ENCODE measurements at regions not wholly inside any gene's neighbourhood (a gene's known extent, or its start where the extent isn't known, plus 50 kb on each side); places are given as distances from the start of the nearest gene placed in this dataset.

DNA sequence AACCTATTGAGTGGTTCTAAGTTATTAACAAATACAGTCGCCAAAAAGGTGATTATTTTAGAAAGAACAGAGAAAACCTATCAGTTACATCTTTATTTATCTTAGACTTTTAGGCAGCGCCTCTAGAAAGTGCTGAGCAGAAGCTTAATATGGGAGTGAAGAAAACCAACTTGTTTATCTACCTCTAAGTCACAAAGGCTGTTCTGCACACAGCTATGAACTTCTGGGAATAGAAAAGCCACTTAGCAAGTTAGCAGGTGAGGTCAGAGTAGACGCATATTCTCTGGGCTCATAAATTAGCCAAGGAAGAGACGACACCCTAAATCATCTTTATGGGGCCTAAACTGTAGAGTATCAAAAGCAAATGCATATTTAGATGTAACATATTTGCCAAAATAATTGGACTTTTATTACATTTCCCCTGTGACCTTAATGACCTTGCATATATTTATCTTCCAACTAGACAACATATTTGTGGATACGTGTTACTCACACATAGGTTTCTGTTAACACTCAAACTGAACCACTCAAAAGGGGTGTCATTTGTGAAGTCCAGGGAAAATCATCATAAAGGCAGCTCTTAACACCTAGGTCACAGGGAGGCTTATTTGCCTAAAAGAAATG, 267.1 kb downstream of the ADGB start:
- no peak for DNase-seq (ENCODE audit: low read depth, low spot score)

DNA sequence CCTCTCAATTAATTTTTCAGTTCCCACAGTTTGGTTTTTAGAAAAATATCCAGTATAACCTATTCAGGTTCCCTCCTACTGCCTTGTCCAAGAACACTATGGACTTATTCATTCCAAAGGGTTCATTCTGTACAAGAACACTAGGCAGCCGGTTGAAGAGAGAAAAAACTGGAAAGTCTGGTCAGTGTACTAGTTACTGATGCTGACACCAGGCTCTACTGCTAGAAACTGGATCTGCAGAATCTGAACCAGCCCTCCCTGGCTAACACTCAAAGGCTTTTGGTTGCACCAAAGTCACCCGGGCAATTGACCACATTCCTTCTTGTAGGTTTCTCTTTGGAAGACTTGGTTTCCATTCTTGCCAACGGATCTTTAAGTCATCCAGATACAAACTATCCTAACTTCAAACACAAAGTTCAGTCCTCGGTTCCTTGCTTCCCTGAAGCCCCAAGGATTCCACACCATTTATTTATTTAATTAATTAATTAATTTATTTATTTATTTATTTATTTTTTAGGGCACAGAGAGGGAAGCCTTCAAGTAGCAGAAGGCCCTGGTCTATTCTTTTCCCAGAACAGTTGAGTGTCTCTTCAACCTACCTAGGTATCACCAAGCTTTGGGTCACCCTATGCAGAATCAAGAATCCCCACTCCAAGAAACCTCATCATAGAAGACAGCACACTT, 268.1 kb downstream of the ADGB start:
- DNase-seq (ENCODE audit: low read depth, low spot score): no peak

DNA sequence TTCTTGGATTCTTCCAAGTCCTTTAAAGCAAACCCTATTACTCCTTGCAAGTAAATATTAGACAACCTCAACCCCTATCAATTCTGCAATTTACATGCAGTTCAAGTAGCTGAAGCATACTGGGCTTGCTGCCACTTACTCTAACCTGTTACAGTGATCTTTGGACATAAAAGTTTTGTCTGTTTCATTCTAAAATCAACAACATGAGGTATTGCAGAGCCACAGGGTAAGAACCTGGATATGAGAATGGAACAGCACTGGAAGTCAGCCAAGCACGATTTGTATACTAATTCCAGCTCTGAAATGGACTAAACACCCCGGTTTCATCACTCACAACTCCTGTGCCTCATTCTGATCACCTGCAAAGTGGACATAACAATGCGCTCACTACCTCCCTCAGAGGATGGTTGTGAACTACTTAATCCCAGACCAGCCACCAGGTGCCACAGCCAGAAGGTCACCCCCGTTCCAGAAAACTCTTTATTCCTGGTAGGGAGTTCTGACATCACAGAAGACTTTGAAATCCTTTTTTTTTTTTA, 270.0 kb downstream of the ADGB start:
- DNase-seq (ENCODE audit: low read depth, low spot score): no peak

DNA sequence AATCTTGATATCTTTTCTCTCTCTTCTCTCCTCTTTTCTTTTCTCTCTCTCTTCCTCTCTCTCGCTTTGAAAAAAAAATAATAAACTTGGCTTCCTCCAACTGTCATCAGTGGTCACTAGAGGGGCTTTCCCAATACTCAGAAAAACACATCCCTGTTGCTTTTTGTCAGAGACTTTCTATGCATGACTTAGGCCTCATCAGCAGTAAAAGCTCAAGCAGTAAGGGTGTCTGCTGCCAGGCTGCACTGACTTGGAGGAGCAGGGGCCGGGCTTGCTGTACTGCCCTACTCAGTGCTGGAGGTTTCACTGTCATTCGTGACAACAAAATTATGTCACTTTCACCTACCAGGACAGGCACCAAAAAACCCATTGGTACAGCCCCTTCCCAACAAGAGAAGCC, 272.0 kb downstream of the ADGB start:
- no peak for DNase-seq (ENCODE audit: low read depth, low spot score)

DNA sequence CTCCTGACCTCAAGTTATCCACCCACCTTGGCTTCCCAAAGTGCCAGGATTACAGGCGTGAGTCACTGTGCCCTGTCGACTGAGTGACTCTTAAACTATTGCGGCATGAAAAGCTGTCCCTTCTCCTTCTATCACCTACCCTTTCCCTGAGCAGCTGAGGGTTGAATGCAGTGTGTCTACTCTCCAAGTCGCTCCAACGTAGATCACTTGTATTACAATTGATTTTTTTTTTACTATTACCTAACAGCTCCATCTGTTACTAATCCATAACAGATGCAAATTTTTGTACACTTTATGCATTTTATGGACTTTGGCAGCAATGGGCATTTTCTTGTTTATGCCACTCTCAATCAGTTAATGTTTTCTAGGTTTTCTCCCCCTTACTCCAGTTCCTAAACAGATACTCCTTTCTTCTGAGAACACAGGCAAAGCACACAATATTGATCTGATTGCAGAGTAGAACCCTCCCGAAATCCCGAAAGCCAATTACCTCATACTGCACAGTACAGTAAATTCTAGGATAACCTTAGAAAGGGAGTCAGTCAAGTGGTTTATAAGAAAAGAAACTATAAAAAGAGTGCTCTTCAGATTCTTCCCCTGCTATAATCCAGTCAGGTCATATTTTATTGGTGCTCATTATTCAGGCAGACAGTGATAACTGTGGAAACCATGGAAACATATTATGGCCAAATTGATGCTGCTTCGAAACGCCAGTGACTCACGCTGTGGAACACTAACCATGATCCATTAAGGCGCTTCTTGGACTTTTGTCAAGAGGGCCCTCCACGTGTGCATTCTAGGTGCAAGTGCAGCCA, 273.0 kb downstream of the ADGB start:
- DNase-seq (ENCODE audit: low read depth, low spot score): no peak

DNA sequence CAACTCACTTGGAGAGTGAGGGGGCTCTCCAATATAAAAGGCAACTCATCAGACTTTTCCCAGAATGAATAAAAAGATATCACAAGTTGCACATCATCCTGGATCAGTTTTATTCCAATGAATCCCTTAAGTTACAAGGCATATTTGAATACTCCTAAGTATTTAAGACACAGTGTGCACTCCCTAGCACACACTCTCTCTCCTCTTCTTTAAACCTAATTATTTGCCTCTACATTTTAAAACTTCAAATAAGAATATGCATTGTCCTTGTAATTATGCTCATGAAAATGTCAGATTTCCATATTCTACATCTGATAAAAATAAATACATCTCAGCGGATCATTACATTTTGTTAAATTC, 273.6 kb downstream of the ADGB start:
- no peak for DNase-seq (ENCODE audit: low read depth, low spot score)

DNA sequence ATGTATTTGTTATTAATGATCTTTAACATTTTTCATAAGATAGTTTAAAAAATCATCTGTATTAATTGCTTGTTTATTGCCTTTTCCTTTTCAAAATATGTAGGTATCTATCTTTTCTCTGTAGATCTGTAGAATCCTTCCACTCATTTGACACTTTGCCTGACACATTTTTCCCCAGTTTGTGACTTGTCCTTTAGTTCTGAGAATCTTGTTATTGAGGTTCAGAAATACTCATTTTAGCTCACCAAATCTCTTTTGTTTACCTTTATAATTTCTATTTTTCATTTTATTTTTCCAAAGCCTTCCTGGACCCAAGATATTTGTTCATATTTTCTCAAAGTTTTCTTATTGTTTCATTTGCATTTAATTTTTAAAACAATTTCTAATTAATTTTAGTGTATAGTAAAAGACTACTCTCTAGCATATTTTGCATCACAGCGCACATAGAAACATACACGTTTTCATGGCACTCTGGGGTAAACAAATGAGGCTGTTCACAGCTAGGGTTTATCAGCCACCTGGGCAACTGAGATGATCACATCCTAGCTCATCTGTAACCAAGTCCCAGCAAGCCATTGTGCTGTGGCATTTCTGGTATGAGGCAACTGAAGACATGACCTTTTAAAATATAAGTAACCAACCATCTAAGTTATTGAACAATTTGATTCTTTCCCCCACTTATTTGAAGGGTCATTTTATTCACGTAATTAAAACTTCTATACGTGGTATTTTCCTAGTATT, 275.7 kb downstream of the ADGB start:
- DNase-seq (ENCODE audit: low read depth, low spot score): no peak

DNA sequence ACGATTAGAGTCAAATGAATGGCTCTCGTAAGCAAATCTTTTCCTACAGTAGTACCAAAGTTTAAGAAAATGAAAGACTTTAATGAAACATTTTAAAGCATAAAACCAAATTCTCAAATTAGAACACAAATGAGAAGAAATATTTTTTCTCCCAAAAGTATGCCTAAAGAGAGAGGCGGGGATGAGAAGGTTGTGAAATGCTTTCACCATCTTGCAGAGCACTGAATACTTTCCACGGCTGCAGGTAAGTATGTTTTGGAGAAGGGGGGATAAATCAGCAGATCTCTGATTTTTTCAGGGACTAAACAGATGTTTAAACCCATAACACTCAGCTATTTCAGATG, 277.1 kb downstream of the ADGB start:
- no peak for DNase-seq (ENCODE audit: low read depth, low spot score)

DNA sequence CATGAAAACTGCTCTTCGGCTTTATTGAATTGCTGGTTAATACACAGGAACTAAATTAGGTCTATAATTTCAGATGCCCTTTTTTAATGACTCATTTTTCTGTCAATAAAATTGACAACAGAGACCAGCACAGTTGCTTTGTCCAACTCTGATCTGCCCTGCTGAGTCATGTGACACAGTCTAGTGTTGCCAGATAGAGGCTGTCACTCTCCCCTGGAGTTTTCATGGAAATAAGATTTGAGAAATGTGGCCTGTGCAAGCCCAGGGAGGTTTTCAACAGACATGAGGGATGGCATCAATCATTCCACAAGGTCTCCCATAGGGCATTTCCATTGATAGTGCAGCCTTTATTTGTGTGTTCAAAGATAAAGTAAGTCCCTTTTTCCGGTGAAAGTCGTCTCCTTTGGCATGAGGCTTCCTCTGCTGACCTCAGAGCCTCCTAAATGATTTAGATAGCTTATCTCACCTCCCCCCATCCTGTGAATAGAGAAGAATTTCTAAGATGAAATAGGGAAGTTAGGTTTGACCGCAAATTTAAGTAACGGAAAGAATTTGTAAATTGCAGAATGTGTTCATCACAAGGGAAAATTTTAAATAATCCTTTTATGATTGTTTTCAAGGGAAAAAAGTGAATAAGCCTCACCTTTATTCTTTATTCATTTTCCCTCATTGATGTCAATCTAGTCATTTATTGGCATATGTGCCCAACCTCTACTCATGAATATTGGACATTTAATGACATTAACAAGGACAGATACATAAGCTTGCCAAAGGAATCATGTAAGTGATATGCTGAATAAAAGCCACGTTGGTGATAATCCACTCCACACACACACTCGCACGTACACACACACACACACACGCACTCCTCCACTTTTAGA, 277.7 kb downstream of the ADGB start:
- DNase-seq (ENCODE audit: low read depth, low spot score): no peak

DNA sequence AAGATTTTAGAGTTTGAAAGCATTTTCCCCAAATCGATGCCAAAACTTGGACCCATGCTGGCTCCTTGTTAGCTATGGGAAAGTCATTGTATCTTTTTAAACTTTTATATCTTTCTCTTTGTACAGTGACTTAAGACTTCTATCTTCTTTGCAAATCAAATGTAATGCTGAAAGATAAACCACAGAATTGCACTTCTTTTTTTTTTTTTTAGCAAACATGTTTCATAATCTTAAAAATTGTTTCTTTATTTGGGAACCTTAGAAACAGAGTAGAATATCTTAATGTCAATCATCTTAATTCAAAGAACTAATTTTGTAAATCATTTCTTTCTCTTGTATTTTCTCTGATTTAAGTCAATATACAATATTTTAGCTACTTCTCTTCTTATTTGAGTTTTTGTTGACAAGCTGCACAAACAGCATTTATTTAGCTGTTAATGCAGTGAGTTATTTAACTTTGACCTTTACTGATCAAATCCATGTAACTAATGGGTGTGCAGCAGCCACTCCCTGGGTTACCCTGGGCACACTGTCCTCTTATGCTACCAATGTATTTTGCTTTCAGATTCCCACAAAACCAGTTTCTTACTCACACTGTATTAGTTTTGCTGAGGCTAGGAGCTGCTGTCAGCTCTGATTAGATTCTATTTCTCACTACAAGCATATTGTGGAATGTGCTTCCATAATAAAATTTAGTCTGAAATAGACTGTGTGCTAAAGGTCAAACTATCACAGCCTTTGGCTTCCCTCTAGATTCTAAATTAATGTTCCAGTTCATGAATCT, 279.6 kb downstream of the ADGB start:
- DNase-seq (ENCODE audit: low read depth, low spot score): no peak

DNA sequence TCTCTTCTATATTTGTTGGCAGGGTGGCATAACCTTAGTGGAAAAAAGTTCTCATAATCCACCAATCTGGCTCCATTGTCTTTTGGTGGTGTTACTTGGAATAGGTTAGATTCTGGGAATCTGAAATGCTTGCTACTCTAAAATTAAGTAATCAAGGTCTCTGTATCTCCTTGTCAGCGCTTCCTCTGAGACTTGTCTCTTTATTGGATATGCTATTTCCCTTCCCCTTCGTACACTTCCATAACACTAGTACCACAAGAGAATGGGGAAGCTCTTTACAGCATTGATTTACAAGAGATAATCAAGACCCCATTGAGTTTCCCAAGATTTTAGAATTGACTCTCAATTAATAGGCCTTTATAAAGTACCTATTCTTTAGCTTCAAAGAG, 280.2 kb downstream of the ADGB start:
- DNase-seq (ENCODE audit: low read depth, low spot score): no peak

DNA sequence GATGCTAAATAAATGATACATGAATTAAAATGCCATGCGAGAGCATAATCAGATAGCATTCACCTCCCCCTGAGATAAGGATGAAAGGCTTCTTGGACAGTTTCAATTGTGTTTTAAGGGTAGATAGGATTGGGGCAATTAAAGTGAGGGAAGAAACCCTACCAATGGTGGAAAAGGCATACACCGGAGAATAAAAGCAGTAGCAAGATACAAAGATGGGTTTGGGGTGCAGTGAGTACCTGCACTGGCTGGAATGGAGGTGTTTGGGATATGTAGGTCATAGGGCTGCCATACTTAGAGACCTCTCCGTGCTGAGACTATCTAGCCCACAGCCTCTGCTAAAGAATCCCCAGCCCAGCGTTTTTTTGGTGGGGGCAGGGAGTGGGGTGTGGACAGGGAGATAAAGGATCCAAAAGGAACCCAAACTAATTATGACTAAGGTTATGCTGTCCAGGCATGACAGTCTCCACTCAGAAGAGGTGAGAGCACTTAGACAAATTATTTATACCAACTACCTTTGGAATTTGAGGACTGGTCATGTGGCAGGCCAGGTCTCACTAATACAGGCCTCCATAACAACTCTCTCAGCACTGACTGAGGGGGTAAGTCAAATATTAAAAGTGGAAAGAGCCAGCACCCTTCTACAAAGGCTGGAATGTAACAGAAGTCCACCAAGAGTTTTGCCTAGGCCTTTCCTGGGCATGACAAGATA, 280.8 kb downstream of the ADGB start:
- no peak for DNase-seq (ENCODE audit: low read depth, low spot score)

DNA sequence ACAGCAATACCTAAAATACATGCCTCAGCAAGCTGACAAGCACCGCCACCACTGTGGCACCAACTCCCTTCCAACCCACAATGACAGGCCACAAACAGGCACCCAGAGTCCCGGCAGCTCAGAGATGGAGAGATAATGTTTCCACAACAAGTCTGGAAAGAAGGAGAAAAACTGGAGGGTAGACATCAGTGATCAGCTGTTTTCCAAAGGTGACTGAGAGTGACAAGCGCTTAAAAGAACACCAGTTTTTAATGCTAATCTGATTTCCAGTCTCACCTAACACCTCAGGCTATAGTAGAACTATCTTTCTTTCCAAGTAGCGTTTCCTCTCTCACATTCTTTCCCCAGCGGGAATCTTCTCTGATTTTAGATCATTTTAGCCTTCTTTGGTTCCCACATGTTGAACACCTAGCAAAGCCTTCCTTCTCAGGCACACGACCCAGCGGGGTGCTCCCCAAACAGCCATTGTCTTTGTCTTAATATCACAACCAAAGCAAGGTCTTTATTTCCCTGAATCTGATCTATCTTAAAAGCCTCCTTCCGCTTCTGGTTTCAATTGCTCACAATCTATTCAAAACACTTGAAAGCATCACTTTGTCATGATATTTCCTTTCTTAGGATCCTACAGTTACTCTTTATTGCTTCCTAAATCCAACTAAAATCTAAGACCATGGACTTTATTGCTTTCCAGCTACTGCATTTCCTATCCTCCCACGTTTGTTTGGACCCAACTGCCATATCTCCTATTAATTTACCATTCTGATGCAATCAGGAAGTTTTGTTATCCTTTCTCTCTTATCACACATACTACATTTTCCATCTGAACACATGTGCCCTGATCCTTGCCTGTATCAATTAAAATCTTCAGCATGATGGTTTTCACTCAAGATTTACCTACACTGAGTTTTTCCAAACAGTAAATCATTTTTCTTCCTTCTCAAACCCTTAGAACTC, 282.7 kb downstream of the ADGB start:
- DNase-seq (ENCODE audit: low read depth, low spot score): no peak

DNA sequence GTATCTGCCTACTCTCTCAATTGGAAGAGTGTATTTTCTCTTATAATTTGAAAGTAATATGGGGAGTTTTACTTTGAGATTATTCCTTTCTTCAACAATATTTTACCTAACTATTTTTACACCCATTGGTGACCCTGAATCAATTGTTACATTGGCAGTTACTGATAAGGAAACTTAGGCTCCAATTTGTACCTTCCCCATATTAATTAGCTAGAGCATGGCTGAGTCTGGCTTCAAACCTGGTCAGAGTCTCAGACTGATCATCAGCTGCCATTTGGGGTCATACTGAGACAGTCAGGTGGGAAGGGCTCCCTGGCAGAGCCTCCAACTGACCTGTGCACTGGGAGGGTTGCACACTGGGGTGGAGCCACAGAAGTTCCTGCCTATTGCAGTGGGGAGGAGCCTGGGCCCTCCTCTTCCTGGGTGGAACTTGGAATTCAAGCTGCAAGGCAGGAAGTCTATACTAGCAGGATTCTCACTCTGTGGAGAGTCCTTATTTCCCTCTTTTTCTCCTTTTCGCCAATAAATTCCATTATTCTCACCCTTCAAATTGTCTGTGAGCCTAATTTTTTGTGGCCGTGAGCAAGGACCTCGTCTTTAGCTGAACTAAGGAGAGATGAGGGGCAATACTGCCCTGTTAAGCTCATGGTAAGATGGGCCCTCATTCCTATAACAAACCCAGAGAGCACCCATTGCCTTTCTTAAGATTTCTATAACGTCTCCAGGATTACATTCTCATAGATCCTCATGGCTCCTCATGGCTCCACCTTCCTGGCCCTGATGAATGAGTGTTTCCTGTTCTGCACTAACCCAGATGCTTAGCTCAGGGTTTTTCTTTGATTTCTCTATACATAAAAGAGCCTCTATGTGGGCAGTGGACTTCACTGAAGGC, 285.1 kb downstream of the ADGB start:
- DNase-seq (ENCODE audit: low read depth, low spot score): no peak

DNA sequence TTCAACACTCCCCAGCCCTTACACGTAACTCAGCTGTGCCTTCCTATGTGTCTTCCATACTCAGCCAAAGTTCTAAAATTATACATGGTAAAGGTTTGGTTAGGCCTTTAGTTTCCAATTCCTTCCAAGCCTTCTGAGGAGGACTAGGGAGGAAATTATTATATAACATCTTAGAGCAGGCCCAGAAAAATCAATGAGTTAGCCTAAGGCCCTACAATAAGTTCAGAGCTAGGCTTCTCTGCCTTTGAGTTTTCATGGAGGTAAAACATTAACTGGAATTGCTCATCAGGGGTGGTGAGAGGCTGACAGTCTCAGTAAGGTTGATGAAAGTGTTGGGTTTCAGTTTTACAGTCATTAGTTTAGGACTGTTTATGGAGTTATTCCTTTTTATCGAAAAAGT, 286.0 kb downstream of the ADGB start:
- no peak for DNase-seq (ENCODE audit: low read depth, low spot score)

DNA sequence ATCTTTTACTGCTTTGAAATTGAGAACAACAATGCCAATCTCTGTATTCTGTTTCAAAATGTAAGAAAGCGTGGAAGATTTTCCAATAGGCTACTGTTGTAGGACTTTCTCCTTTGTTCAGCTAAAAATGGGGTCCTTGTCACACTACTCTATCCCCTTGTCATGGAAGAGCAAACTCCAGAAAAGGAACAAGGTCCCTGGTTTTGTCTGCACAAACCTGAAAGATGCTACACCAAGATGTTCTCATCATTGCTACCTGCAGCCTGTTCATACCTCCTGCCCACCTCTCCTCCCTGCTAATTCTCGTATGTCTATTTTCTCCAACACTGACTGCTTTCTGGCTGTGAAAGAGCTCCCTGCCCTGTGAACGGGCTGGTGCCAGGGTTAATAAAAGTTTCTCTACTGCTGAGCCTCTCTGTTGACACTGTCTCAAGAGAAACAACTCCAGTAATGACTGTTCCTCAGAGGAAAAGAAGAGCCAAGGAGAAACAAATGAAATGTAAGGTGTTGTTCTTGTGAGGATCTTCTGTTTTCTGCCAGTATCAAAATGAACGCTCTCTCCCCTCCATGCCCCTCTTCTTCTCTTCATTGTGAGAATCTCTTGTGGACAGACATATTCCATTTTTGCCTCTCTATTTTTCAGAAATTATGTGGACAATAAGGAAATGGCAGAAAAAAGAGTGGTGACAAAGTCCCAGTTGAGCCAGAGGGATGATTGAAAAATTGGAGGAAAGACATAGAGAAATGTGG, 287.1 kb downstream of the ADGB start:
- DNase-seq (ENCODE audit: low read depth, low spot score): no peak
